CD4-positive, alpha-beta T cell (primary cell): ENCODE measurements at regions not wholly inside any gene's neighbourhood (a gene's known extent, or its start where the extent isn't known, plus 50 kb on each side); places are given as distances from the start of the nearest gene placed in this dataset.

Experiments used
- ATAC-seq: fragments of 200-7000 bp; cut with Tn5 transposase; one replicate; pipeline ENCODE4 v1.10.0; 2022; ENCODE audit warnings: mild to moderate bottlenecking; ENCODE audit not compliant: poor library complexity
- CTCF ChIA-PET: fragments of 350-600 bp; sonication (Branson Sonifier 250); formaldehyde crosslinking; loops from one replicate; lab custom pipeline; 2021; ENCODE audit warnings: antibody characterized with exemption, inconsistent platforms; lab: Charles Lee
- POLR2A ChIA-PET: fragments of 350-600 bp; sonication (Branson Sonifier 250); formaldehyde crosslinking; loops from one replicate; lab custom pipeline; 2021; ENCODE audit warnings: antibody characterized with exemption, inconsistent platforms; lab: Charles Lee
- DNase-seq, 14 experiments: peaks; one replicate each; pipeline ENCODE4 v3.0.0-alpha.2; 2013 to 2020; ENCODE audit warnings: mixed read lengths in 2 of 14
- H3K27ac ChIP-seq, 2 donors: one replicate each; pipeline versions ENCODE4 v1.5.1 to v1.7.0; 2013; ENCODE audit warnings: low read length in 2 of 2, low read depth in 1 of 2, mild to moderate bottlenecking in 1 of 2
- H3K27me3 ChIP-seq, 2 experiments: 1 replicate in 1 of 2; 2 replicates in 1 of 2; pipeline versions ENCODE4 v1.6.1 to v1.7.0; 2013; ENCODE audit warnings: low read length in 2 of 2, control low read depth in 1 of 2, mild to moderate bottlenecking in 1 of 2, moderate library complexity in 1 of 2; ENCODE audit not compliant: insufficient read depth in 2 of 2, control insufficient read depth in 1 of 2
- H3K36me3 ChIP-seq: one replicate; pipeline ENCODE4 v1.6.1; 2013; ENCODE audit warnings: low read length, control low read depth; ENCODE audit not compliant: insufficient read depth
- H3K4me1 ChIP-seq: one replicate; pipeline ENCODE4 v1.6.1; 2013; ENCODE audit warnings: low read length, control low read depth; ENCODE audit not compliant: insufficient read depth
- H3K4me3 ChIP-seq: one replicate; pipeline ENCODE4 v1.5.1; 2013; ENCODE audit warnings: mild to moderate bottlenecking, low read length, moderate library complexity
- H3K9me3 ChIP-seq, 2 experiments: 1 replicate in 1 of 2; 2 replicates in 1 of 2; pipeline versions ENCODE4 v1.6.1 to v1.7.0; 2013; ENCODE audit warnings: low read length in 2 of 2, mild to moderate bottlenecking in 2 of 2, control low read depth in 1 of 2, moderate library complexity in 1 of 2; ENCODE audit not compliant: control insufficient read depth in 1 of 2, insufficient read depth in 1 of 2
- H3K27ac Mint-ChIP-seq: one replicate; pipeline ENCODE4 v1.8.0; 2020; ENCODE audit warnings: mixed read lengths
- H3K27me3 Mint-ChIP-seq: one replicate; pipeline ENCODE4 v1.8.0; 2021; ENCODE audit warnings: mixed read lengths
- H3K36me3 Mint-ChIP-seq: one replicate; pipeline ENCODE4 v1.8.0; 2021; ENCODE audit warnings: low read depth, mixed read lengths
- H3K4me1 Mint-ChIP-seq: one replicate; pipeline ENCODE4 v1.8.0; 2021; ENCODE audit warnings: low read depth, mixed read lengths
- H3K4me3 Mint-ChIP-seq: one replicate; pipeline ENCODE4 v1.8.0; 2020; ENCODE audit warnings: mild to moderate bottlenecking, mixed read lengths
- H3K9me3 Mint-ChIP-seq: one replicate; pipeline ENCODE4 v1.8.0; 2020; ENCODE audit warnings: mixed read lengths
- intact Hi-C, 2 experiments: fragments of 100-400 bp; cut with DNase I in 1 of 2; cut with micrococcal nuclease in 1 of 2; formaldehyde crosslinking; loops; one replicate each; pipeline versions ENCODE4 v1.15.1 to v1.9.0; 2023 to 2025; cut with DNase I, micrococcal nuclease
- TF ChIP-seq, protein P1 (sequence below): fragments of 200-600 bp; IDR thresholded peaks from one replicate; pipeline ENCODE4 v1.8.0; 2022; ENCODE audit warnings: antibody characterized with exemption, mild to moderate bottlenecking

DNA sequence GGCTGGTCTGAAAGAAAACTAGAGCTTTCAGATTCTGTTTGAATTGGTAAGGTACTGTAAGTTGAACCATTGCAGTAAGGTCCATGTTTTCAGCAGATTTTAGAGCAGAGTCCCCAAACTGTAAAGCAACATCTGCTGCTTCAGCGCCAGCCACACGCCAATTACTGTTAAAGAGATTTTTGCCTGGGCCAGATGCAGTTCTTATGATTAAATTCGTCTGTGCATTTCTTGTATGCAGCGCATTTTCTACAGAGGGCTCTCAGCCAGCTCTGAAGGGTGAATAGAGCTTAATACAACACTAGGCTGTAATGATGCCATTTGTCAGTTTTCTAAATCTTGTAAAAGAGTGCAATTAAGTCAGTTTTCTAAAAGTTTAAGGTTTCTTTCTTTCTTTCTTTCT lies 246.3 kb downstream of the COX7C start:
- Mint-ChIP-seq H3K27ac (no peak overlapping the region), H3K4me1 (no peaks in the 10 kb centered on the region), H3K27me3 (peaks cover 29% of the 10 kb centered on the region), H3K4me3 (no peak overlapping the region), H3K36me3 (no peaks in the 10 kb centered on the region), H3K9me3 (no peaks in the 10 kb centered on the region)
- H3K27ac ChIP-seq, result no peak overlapping the region
- intact Hi-C loops, result no loop called here
- TF ChIP-seq, protein P1, sequence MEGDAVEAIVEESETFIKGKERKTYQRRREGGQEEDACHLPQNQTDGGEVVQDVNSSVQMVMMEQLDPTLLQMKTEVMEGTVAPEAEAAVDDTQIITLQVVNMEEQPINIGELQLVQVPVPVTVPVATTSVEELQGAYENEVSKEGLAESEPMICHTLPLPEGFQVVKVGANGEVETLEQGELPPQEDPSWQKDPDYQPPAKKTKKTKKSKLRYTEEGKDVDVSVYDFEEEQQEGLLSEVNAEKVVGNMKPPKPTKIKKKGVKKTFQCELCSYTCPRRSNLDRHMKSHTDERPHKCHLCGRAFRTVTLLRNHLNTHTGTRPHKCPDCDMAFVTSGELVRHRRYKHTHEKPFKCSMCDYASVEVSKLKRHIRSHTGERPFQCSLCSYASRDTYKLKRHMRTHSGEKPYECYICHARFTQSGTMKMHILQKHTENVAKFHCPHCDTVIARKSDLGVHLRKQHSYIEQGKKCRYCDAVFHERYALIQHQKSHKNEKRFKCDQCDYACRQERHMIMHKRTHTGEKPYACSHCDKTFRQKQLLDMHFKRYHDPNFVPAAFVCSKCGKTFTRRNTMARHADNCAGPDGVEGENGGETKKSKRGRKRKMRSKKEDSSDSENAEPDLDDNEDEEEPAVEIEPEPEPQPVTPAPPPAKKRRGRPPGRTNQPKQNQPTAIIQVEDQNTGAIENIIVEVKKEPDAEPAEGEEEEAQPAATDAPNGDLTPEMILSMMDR, result no peak
- no peaks in the 10 kb centered on the region for H3K9me3 ChIP-seq
- ChIA-PET POLR2A (no interaction called here), CTCF (no interaction called here)
- H3K4me1 ChIP-seq, result no peaks in the 10 kb centered on the region
- no peaks in the 10 kb centered on the region for H3K36me3 ChIP-seq
- ATAC-seq, result no peak
- H3K4me3 ChIP-seq, result no peak overlapping the region
- DNase-seq, result no peak
- peaks cover 0 to 4% of the 10 kb centered on the region in 2 experiments for H3K27me3 ChIP-seq

DNA sequence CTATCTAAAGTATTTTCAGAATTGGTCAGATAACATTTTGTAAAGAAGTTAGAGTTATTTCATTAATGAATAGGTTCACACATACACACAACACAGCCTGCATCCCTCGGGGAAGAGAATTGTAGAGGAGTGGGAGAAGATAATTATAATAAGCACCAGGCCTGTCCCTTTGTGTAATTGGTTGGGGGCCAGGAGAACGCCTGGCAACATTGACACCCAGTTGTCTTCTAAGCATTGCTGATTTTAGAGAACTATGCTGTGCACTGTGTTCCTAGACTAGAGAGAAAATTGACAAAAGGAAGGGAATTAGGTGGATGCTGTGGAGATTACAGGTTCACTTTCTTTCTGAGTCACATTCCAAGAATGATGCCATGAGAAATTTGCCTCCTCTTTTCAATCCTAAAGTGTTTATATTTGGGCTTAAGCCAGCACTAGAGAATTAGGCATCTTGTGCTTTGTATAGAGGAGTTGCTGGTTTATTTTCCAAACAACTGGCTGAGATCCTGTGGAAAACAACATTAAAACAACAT lies 247.6 kb downstream of the COX7C start:
- Mint-ChIP-seq H3K9me3 (no peaks in the 10 kb centered on the region), H3K27me3 (peaks cover 28% of the 10 kb centered on the region), H3K4me3 (no peak overlapping the region), H3K4me1 (no peaks in the 10 kb centered on the region), H3K27ac (no peak overlapping the region), H3K36me3 (no peaks in the 10 kb centered on the region)
- TF ChIP-seq, protein P1, result no peak
- no peak overlapping the region for H3K27ac ChIP-seq
- no peaks in the 10 kb centered on the region for H3K4me1 ChIP-seq
- ChIA-PET POLR2A (no interaction called here), CTCF (no interaction called here)
- intact Hi-C loops, result no loop called here
- no peaks in the 10 kb centered on the region for H3K36me3 ChIP-seq
- no peak overlapping the region for H3K4me3 ChIP-seq
- ATAC-seq, result no peak
- no peaks in the 10 kb centered on the region for H3K9me3 ChIP-seq
- DNase-seq, result no peak
- H3K27me3 ChIP-seq, result peaks cover 0 to 4% of the 10 kb centered on the region in 2 experiments

DNA sequence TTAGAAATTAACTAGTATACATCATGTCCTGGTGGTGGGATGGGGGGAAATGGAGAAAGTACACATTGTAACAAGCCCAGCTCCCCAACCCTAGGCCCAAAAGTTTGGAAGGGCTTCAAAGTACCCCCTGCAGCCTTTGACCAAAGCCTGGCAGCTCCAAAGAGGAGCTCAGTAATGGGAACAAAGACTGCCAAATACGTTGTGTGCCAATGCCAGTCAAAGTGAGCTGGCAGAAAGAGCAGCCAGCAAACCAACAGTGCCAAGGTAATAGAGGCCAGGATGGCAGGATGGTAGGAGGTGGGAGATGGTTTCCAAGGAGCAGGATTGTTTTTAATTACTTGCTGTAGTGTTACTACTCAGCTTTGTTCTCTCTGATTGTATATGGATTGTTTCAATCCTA lies 248.3 kb downstream of the COX7C start:
- Mint-ChIP-seq H3K27me3 (peaks cover 32% of the 10 kb centered on the region), H3K36me3 (no peaks in the 10 kb centered on the region), H3K4me3 (no peak overlapping the region), H3K27ac (no peak overlapping the region), H3K4me1 (no peaks in the 10 kb centered on the region), H3K9me3 (no peaks in the 10 kb centered on the region)
- Histone ChIP-seq H3K27ac (no peak overlapping the region), H3K4me3 (no peak overlapping the region), H3K4me1 (no peaks in the 10 kb centered on the region), H3K9me3 (no peaks in the 10 kb centered on the region), H3K27me3 (peaks cover 0 to 5% of the 10 kb centered on the region in 2 experiments), H3K36me3 (no peaks in the 10 kb centered on the region)
- ATAC-seq (no peak), DNase-seq (no peak)
- POLR2A ChIA-PET, result no interaction called here
- intact Hi-C loops, result no loop called here
- CTCF ChIA-PET, result no interaction called here
- TF ChIP-seq, protein P1, result no peak
